B cell (primary cell): ENCODE measurements at regions not wholly inside any gene's neighbourhood (a gene's known extent, or its start where the extent isn't known, plus 50 kb on each side); places are given as distances from the start of the nearest gene placed in this dataset.

Experiments
- ATAC-seq: fragments of 200-7000 bp; cut with Tn5 transposase; one replicate; pipeline ENCODE4 v1.10.0; 2021; ENCODE audit warnings: low read depth, mild to moderate bottlenecking, moderate number of reproducible peaks, moderate library complexity
- CTCF ChIA-PET: fragments of 350-600 bp; sonication (Branson Sonifier 250); formaldehyde crosslinking; loops from one replicate; lab custom pipeline; 2021; ENCODE audit warnings: antibody characterized with exemption, inconsistent platforms; lab: Charles Lee
- POLR2A ChIA-PET: fragments of 350-600 bp; sonication (Branson Sonifier 250); formaldehyde crosslinking; loops from one replicate; lab custom pipeline; 2021; ENCODE audit warnings: antibody characterized with exemption; lab: Charles Lee
- DNase-seq: peaks from one replicate; pipeline ENCODE4 v3.0.0; 2013
- H2AFZ ChIP-seq: 2 replicates; pipeline ENCODE4 v1.6.1; 2012; ENCODE audit warnings: mild to moderate bottlenecking, low read depth, low read length; ENCODE audit not compliant: insufficient read depth, poor library complexity, severe bottlenecking
- H3K27ac ChIP-seq, 2 donors: 1 replicate in 1 of 2; 2 replicates in 1 of 2; pipeline ENCODE4 v1.5.1; 2012 to 2013; ENCODE audit warnings: low read length in 2 of 2, mild to moderate bottlenecking in 2 of 2, moderate library complexity in 1 of 2
- H3K27me3 ChIP-seq, 4 experiments: fragments of 200-600 bp in 1 of 4; sonication (generic) in 1 of 4; replicated peaks in 1 of 4; 1 replicate in 2 of 4; 2 replicates in 2 of 4; pipeline versions ENCODE4 v1.6.1 to v1.7.0; 2013 to 2016; ENCODE audit warnings: low read length in 3 of 4, mild to moderate bottlenecking in 2 of 4, mixed read lengths in 1 of 4, moderate library complexity in 1 of 4; ENCODE audit not compliant: insufficient read depth in 4 of 4, control insufficient read depth in 3 of 4; ENCODE audit errors: control extremely low read depth in 1 of 4
- H3K36me3 ChIP-seq, 2 experiments: replicated peaks in 1 of 2; 1 replicate in 1 of 2; 2 replicates in 1 of 2; pipeline versions ENCODE4 v1.6.1 to v1.7.1; 2013; ENCODE audit warnings: low read length in 1 of 2; ENCODE audit not compliant: insufficient read depth in 2 of 2, control insufficient read depth in 1 of 2; ENCODE audit errors: control extremely low read depth in 1 of 2, extremely low read depth in 1 of 2
- H3K4me1 ChIP-seq, 2 donors: fragments of 200-600 bp in 1 of 2; sonication (generic) in 1 of 2; 1 replicate in 1 of 2; 2 replicates in 1 of 2; pipeline versions ENCODE4 v1.5.1 to v1.6.1; 2013 to 2017; ENCODE audit warnings: low read length in 2 of 2; ENCODE audit not compliant: control insufficient read depth in 2 of 2, insufficient read depth in 2 of 2
- H3K4me2 ChIP-seq: replicated peaks from 2 replicates; pipeline ENCODE3; 2012; ENCODE audit warnings: mild to moderate bottlenecking, low read depth, low read length; ENCODE audit not compliant: poor library complexity, severe bottlenecking
- H3K4me3 ChIP-seq, 5 experiments: fragments of 200-600 bp in 1 of 5; sonication (generic) in 1 of 5; 1 replicate in 3 of 5; 2 replicates in 2 of 5; pipeline versions ENCODE4 v1.5.1 to v1.7.0; 2011 to 2016; ENCODE audit warnings: low read length in 4 of 5, mild to moderate bottlenecking in 4 of 5, low read depth in 2 of 5, control low read depth in 1 of 5, moderate library complexity in 1 of 5; ENCODE audit not compliant: insufficient read depth in 1 of 5; ENCODE audit errors: control extremely low read depth in 1 of 5, extremely low read depth in 1 of 5
- H3K79me2 ChIP-seq: fragments of 200-600 bp; sonication (generic); one replicate; pipeline ENCODE4 v1.6.0; 2016; ENCODE audit warnings: low read length; ENCODE audit not compliant: control insufficient read depth, insufficient read depth
- H3K9ac ChIP-seq: fragments of 200-600 bp; sonication (generic); 2 replicates; pipeline ENCODE4 v1.6.1; 2017; ENCODE audit warnings: mild to moderate bottlenecking, low read length, moderate library complexity
- H3K9me3 ChIP-seq, 3 donors: one replicate each; pipeline versions ENCODE4 v1.6.1 to v1.7.1; 2013; ENCODE audit warnings: low read length in 2 of 3; ENCODE audit not compliant: control insufficient read depth in 2 of 3, insufficient read depth in 1 of 3; ENCODE audit errors: control extremely low read depth in 1 of 3
- H4K20me1 ChIP-seq: 2 replicates; pipeline ENCODE4 v1.6.0; 2012; ENCODE audit warnings: mild to moderate bottlenecking, low read length; ENCODE audit not compliant: insufficient read depth, control insufficient read depth, poor library complexity, severe bottlenecking
- H3K27ac Mint-ChIP-seq: one replicate; pipeline ENCODE4 v1.8.0; 2021; ENCODE audit warnings: mixed read lengths
- H3K27me3 Mint-ChIP-seq: one replicate; pipeline ENCODE4 v1.8.0; 2021; ENCODE audit warnings: mixed read lengths
- H3K4me1 Mint-ChIP-seq: one replicate; pipeline ENCODE4 v1.8.0; 2021; ENCODE audit warnings: mixed read lengths
- H3K4me3 Mint-ChIP-seq: one replicate; pipeline ENCODE4 v1.8.0; 2021; ENCODE audit warnings: mixed read lengths
- H3K9me3 Mint-ChIP-seq: one replicate; pipeline ENCODE4 v1.8.0; 2022; ENCODE audit warnings: mixed read lengths; ENCODE audit not compliant: insufficient read depth
- CTCF ChIP-seq: fragments of 200-600 bp; IDR thresholded peaks from one replicate; pipeline ENCODE4 v1.8.0; 2022; ENCODE audit warnings: antibody characterized with exemption, mild to moderate bottlenecking
- EZH2 ChIP-seq: IDR thresholded peaks from 2 replicates; pipeline ENCODE4 v1.6.1; 2012; ENCODE audit warnings: borderline replicate concordance, low read depth, mild to moderate bottlenecking, moderate library complexity, low read length; ENCODE audit not compliant: insufficient read depth, poor library complexity, severe bottlenecking
- WGBS: methylation state at CpG from one replicate; pipeline ENCODE4 v1.1.5; 2013; ENCODE audit warnings: missing lambda C conversion rate; ENCODE audit not compliant: insufficient coverage; 5-methylcytosine and 5-hydroxymethylcytosine counted together
- intact Hi-C: fragments of 100-400 bp; cut with micrococcal nuclease; formaldehyde crosslinking; loops from one replicate; pipeline ENCODE4 v1.10.0; 2022

GRCh38 chr12:56872366-56872765 is 61.8 kb downstream of the SDR9C7 start:
- H3K27ac ChIP-seq, result no peak overlapping the region
- H3K4me3 Mint-ChIP-seq, result no peak overlapping the region
- H4K20me1 ChIP-seq, result no peaks in the 10 kb centered on the region
- no peak overlapping the region for H2AFZ ChIP-seq
- POLR2A ChIA-PET, result no interaction called here
- H3K4me3 ChIP-seq, result no peak overlapping the region
- H3K79me2 ChIP-seq, result no peaks in the 10 kb centered on the region
- H3K27ac Mint-ChIP-seq, result no peak overlapping the region
- no peaks in the 10 kb centered on the region for H3K36me3 ChIP-seq
- TF ChIP-seq EZH2 (no peak), CTCF (no peak)
- CTCF ChIA-PET, result no interaction called here
- H3K4me1 Mint-ChIP-seq, result no peaks in the 10 kb centered on the region
- H3K9ac ChIP-seq, result no peak overlapping the region
- intact Hi-C loops, result no loop called here
- H3K9me3 ChIP-seq, result peaks cover 0 to 8% (median 3%) of the 10 kb centered on the region in 3 donors
- H3K4me2 ChIP-seq, result no peak overlapping the region
- peaks cover 0 to 12% (median 4%) of the 10 kb centered on the region in 4 experiments for H3K27me3 ChIP-seq
- DNase-seq, result no peak
- no peak for ATAC-seq
- H3K4me1 ChIP-seq, result no peaks in the 10 kb centered on the region
- H3K27me3 Mint-ChIP-seq, result peaks cover 36% of the 10 kb centered on the region
- H3K9me3 Mint-ChIP-seq, result peaks cover 1% of the 10 kb centered on the region

GRCh38 chr12:56867216-56867615 is 67.0 kb downstream of the SDR9C7 start:
- Histone ChIP-seq H3K9ac (no peak overlapping the region), H2AFZ (no peak overlapping the region), H3K27ac (no peak overlapping the region), H3K27me3 (peaks cover 0 to 3% (median 1%) of the 10 kb centered on the region in 4 experiments), H3K4me1 (no peaks in the 10 kb centered on the region), H3K36me3 (no peaks in the 10 kb centered on the region), H3K4me2 (no peak overlapping the region), H3K9me3 (peaks cover 1 to 48% (median 29%) of the 10 kb centered on the region in 3 donors), H3K4me3 (no peak overlapping the region), H3K79me2 (no peaks in the 10 kb centered on the region), H4K20me1 (no peaks in the 10 kb centered on the region)
- no peaks in the 10 kb centered on the region for H3K4me1 Mint-ChIP-seq
- H3K27me3 Mint-ChIP-seq, result peaks cover 13% of the 10 kb centered on the region
- ATAC-seq (no peak), DNase-seq (no peak)
- no peak overlapping the region for H3K4me3 Mint-ChIP-seq
- ChIA-PET POLR2A (no interaction called here), CTCF (no interaction called here)
- intact Hi-C loops, result no loop called here
- TF ChIP-seq EZH2 (no peak), CTCF (no peak)
- peaks cover 20% of the 10 kb centered on the region for H3K9me3 Mint-ChIP-seq
- 83% methylated on average over 1 of the region's 1 CpG for WGBS
- no peak overlapping the region for H3K27ac Mint-ChIP-seq
